ENCODE measurements at regions not wholly inside any gene's neighbourhood (a gene's known extent, or its start where the extent isn't known, plus 50 kb on each side); places are given as distances from the start of the nearest gene placed in this dataset.

GRCh38 chr3:80261082-80261481 is 493.3 kb upstream of the ROBO1 start:
- no peak for DNase-seq

- no peak for DNase-seq
Measured at GRCh38 chr3:80259736-80260135, 491.9 kb upstream of the ROBO1 start.

GRCh38 chr3:80252113-80252512 is 484.3 kb upstream of the ROBO1 start:
- DNase-seq: no peak

- no peak for DNase-seq
Measured at GRCh38 chr3:80247766-80248165, 480.0 kb upstream of the ROBO1 start.

- DNase-seq: no peak
Measured at GRCh38 chr3:80244390-80244789, 476.6 kb upstream of the ROBO1 start.

GRCh38 chr3:80241791-80242190 is 474.0 kb upstream of the ROBO1 start:
- DNase-seq: no peak

- no peak for DNase-seq
Measured at GRCh38 chr3:80239301-80239700, 471.5 kb upstream of the ROBO1 start.

- DNase-seq: no peak
Measured at GRCh38 chr3:80238606-80239005, 470.8 kb upstream of the ROBO1 start.

- no peak for DNase-seq
Measured at GRCh38 chr3:80238152-80238551, 470.4 kb upstream of the ROBO1 start.

GRCh38 chr3:80234706-80235105 is 466.9 kb upstream of the ROBO1 start:
- no peak for DNase-seq

GRCh38 chr3:80233576-80233975 is 465.8 kb upstream of the ROBO1 start:
- DNase-seq: no peak

- DNase-seq: no peak
Measured at GRCh38 chr3:80232760-80233159, 465.0 kb upstream of the ROBO1 start.

- no peak for DNase-seq
Measured at GRCh38 chr3:80230962-80231361, 463.2 kb upstream of the ROBO1 start.

GRCh38 chr3:80227216-80227615 is 459.4 kb upstream of the ROBO1 start:
- no peak for DNase-seq

- DNase-seq: no peak
Measured at GRCh38 chr3:80215191-80215590, 447.4 kb upstream of the ROBO1 start.

- DNase-seq: no peak
Measured at GRCh38 chr3:80213086-80213485, 445.3 kb upstream of the ROBO1 start.

- no peak for DNase-seq
Measured at GRCh38 chr3:80192936-80193335, 425.1 kb upstream of the ROBO1 start.

GRCh38 chr3:80190051-80190450 is 422.3 kb upstream of the ROBO1 start:
- DNase-seq: no peak

GRCh38 chr3:80187981-80188380 is 420.2 kb upstream of the ROBO1 start:
- no peak for DNase-seq

- no peak for DNase-seq
Measured at GRCh38 chr3:80159990-80160506, 392.2 kb upstream of the ROBO1 start.

- DNase-seq: no peak
Measured at GRCh38 chr3:80158332-80158731, 390.5 kb upstream of the ROBO1 start.

GRCh38 chr3:80157546-80157945 is 389.7 kb upstream of the ROBO1 start:
- no peak for DNase-seq

- no peak for DNase-seq
Measured at GRCh38 chr3:80152692-80153091, 384.9 kb upstream of the ROBO1 start.

GRCh38 chr3:80142714-80143113 is 374.9 kb upstream of the ROBO1 start:
- no peak for DNase-seq

- DNase-seq: no peak
Measured at GRCh38 chr3:80141557-80141956, 373.8 kb upstream of the ROBO1 start.

GRCh38 chr3:80116281-80116680 is 348.5 kb upstream of the ROBO1 start:
- DNase-seq: no peak

All from cerebellar nuclear complex (tissue), 1 donor.